ENCODE measurements at regions not wholly inside any gene's neighbourhood (a gene's known extent, or its start where the extent isn't known, plus 50 kb on each side); places are given as distances from the start of the nearest gene placed in this dataset.

GRCh38 chr3:22537560-22537959 lies 665.6 kb upstream of the UBE2E2 start:
- no peak overlapping the region for H3K4me3 ChIP-seq (ENCODE audit: low read depth, low read length)
- H3K36me3 ChIP-seq (ENCODE audit: control insufficient read depth, insufficient read depth, low read length), result no peaks in the 10 kb centered on the region
- POLR2A ChIA-PET, result no interaction called here
- TF ChIP-seq CTCF (IDR thresholded peaks at IDR 0.05; ENCODE audit: insufficient read depth, low read depth, low read length), result no peak
- CTCF ChIA-PET, result no interaction called here
- no peaks in the 10 kb centered on the region for H3K27me3 ChIP-seq (ENCODE audit: control insufficient read depth, insufficient read depth, low read length)
- DNase-seq (ENCODE audit: low read depth), result no peak

- Histone ChIP-seq H3K4me3 (ENCODE audit: low read depth, low read length) (no peak overlapping the region), H3K27me3 (ENCODE audit: control insufficient read depth, insufficient read depth, low read length) (no peaks in the 10 kb centered on the region), H3K36me3 (ENCODE audit: control insufficient read depth, insufficient read depth, low read length) (no peaks in the 10 kb centered on the region)
- TF ChIP-seq CTCF (IDR thresholded peaks at IDR 0.05; ENCODE audit: insufficient read depth, low read depth, low read length), result no peak
- no peak for DNase-seq (ENCODE audit: low read depth)
- POLR2A ChIA-PET, result no interaction called here
- CTCF ChIA-PET, result no interaction called here
Observed at GRCh38 chr3:22542311-22542710, 660.8 kb upstream of the UBE2E2 start.

- POLR2A ChIA-PET, result no interaction called here
- H3K27me3 ChIP-seq (ENCODE audit: control insufficient read depth, insufficient read depth, low read length), result no peaks in the 10 kb centered on the region
- H3K4me3 ChIP-seq (ENCODE audit: low read depth, low read length), result no peak overlapping the region
- TF ChIP-seq CTCF (IDR thresholded peaks at IDR 0.05; ENCODE audit: insufficient read depth, low read depth, low read length), result no peak
- CTCF ChIA-PET, result no interaction called here
- no peaks in the 10 kb centered on the region for H3K36me3 ChIP-seq (ENCODE audit: control insufficient read depth, insufficient read depth, low read length)
- DNase-seq (ENCODE audit: low read depth), result no peak
Observed at GRCh38 chr3:22555753-22556435, 647.2 kb upstream of the UBE2E2 start.

GRCh38 chr3:22565393-22565792 lies 637.7 kb upstream of the UBE2E2 start:
- Histone ChIP-seq H3K4me3 (ENCODE audit: low read depth, low read length) (no peak overlapping the region), H3K36me3 (ENCODE audit: control insufficient read depth, insufficient read depth, low read length) (no peaks in the 10 kb centered on the region), H3K27me3 (ENCODE audit: control insufficient read depth, insufficient read depth, low read length) (no peaks in the 10 kb centered on the region)
- ChIA-PET CTCF (no interaction called here), POLR2A (no interaction called here)
- no peak for TF ChIP-seq CTCF (IDR thresholded peaks at IDR 0.05; ENCODE audit: insufficient read depth, low read depth, low read length)
- no peak for DNase-seq (ENCODE audit: low read depth)

GRCh38 chr3:22568285-22568684 lies 634.8 kb upstream of the UBE2E2 start:
- ChIA-PET POLR2A (no interaction called here), CTCF (no interaction called here)
- H3K36me3 ChIP-seq (ENCODE audit: control insufficient read depth, insufficient read depth, low read length), result no peaks in the 10 kb centered on the region
- TF ChIP-seq CTCF (IDR thresholded peaks at IDR 0.05; ENCODE audit: insufficient read depth, low read depth, low read length), result no peak
- H3K27me3 ChIP-seq (ENCODE audit: control insufficient read depth, insufficient read depth, low read length), result no peaks in the 10 kb centered on the region
- no peak overlapping the region for H3K4me3 ChIP-seq (ENCODE audit: low read depth, low read length)
- no peak for DNase-seq (ENCODE audit: low read depth)

All from BJ (cell line).